OCI-LY7 (cell line): ENCODE measurements at regions not wholly inside any gene's neighbourhood (a gene's known extent, or its start where the extent isn't known, plus 50 kb on each side); places are given as distances from the start of the nearest gene placed in this dataset.

Experiments
- CTCF ChIP-seq: fragments of 200-600 bp; sonication (generic); conservative IDR thresholded peaks from 2 replicates; pipeline ENCODE4 v1.5.1; 2014; ENCODE audit warnings: mild to moderate bottlenecking, antibody characterized with exemption, low read length, moderate library complexity, mixed read lengths
- EZH2phosphoT487 ChIP-seq: fragments of 200-600 bp; sonication (generic); IDR thresholded peaks from 2 replicates; pipeline ENCODE4 v1.6.1; 2018; ENCODE audit warnings: low read depth, borderline replicate concordance, mild to moderate bottlenecking, mixed run types, antibody characterized with exemption, low read length, moderate library complexity, mixed read lengths

DNA sequence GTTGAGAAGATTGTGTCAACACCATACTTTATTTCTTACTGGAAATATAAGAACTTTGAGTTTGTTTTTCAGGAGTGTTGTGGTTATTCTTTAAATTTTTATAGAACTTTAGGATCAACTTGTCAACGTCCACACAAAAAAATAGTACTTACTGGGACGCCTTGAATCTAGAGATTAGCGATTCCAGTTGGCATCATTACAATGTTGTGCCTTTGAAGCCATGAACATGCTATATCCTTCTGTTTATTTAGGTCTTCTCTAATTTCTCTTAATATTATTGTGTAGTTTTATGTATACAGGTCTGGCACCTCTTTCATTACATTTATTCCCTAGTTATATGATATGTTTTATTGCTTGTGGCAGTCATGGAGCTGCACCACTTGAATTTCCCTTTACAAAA, 320.8 kb upstream of the CCDC196 start:
- no peak for TF ChIP-seq CTCF
- no peak for TF ChIP-seq EZH2phosphoT487
